ENCODE measurements at regions not wholly inside any gene's neighbourhood (a gene's known extent, or its start where the extent isn't known, plus 50 kb on each side); places are given as distances from the start of the nearest gene placed in this dataset.

- in situ Hi-C loops (cut with HindIII; ENCODE audit: low pct_unique_long_range_greater_than_20kb, low sequenced_read_pairs), result no loop called here
- intact Hi-C loops (cut with micrococcal nuclease; ENCODE audit: unreplicated experiment), result no loop called here
- no peaks in the 10 kb centered on the region for H3K36me3 ChIP-seq (ENCODE audit: control insufficient read depth, insufficient read depth, low read length)
- no peak overlapping the region for H3K4me3 ChIP-seq (ENCODE audit: low read depth in 2 of 2, low read length in 2 of 2)
- H3K27ac ChIP-seq (ENCODE audit: low read length), result no peak overlapping the region
- peaks cover 6% of the 10 kb centered on the region; the same call in 1 of the 2 replicates for H3K4me1 ChIP-seq (ENCODE audit: control insufficient read depth, insufficient read depth, low read length)
- CTCF ChIA-PET, result no interaction called here
- no peaks in the 10 kb centered on the region for H3K9me3 ChIP-seq (ENCODE audit: control insufficient read depth, insufficient read depth, low read depth, low read length)
- ATAC-seq, result no peak
- TF ChIP-seq TCF7L2 (IDR thresholded peaks at IDR 0.05; ENCODE audit: low read depth, low read length), result no peak
- TF ChIP-seq REST (IDR thresholded peaks at IDR 0.05; ENCODE audit: insufficient read depth in 1 of 2, low read depth in 2 of 2, low read length in 1 of 2), result no peak
- no peak for TF ChIP-seq SIN3A (IDR thresholded peaks at IDR 0.05; ENCODE audit: borderline replicate concordance, insufficient read depth, low read depth, low read length)
- no peak for TF ChIP-seq CTCF (IDR thresholded peaks at IDR 0.05)
- no peak for TF ChIP-seq POLR2AphosphoS5 (IDR thresholded peaks at IDR 0.05; ENCODE audit: low read depth, low read length)
- no TSS peak for BruUV-seq (replicated peaks)
- POLR2A ChIA-PET, result no interaction called here
- no peak for DNase-seq (ENCODE audit: low read depth, low spot score)
- no peaks in the 10 kb centered on the region for H3K27me3 ChIP-seq (ENCODE audit: control insufficient read depth, insufficient read depth, low read length)
These were observed 110.8 kb upstream of the TMEM45B start for GRCh38 chr11:129704831-129705230.

GRCh38 chr11:129705341-129705740, 110.3 kb upstream of the TMEM45B start:
- DNase-seq (ENCODE audit: low read depth, low spot score) (no peak), ATAC-seq (no peak)
- peaks cover 6% of the 10 kb centered on the region; the same call in 1 of the 2 replicates for H3K4me1 ChIP-seq (ENCODE audit: control insufficient read depth, insufficient read depth, low read length)
- CTCF ChIA-PET, result no interaction called here
- no peak overlapping the region for H3K4me3 ChIP-seq (ENCODE audit: low read depth in 2 of 2, low read length in 2 of 2)
- BruUV-seq (replicated peaks), result no TSS peak
- POLR2A ChIA-PET, result no interaction called here
- no peak for TF ChIP-seq REST (IDR thresholded peaks at IDR 0.05; ENCODE audit: insufficient read depth in 1 of 2, low read depth in 2 of 2, low read length in 1 of 2)
- TF ChIP-seq POLR2AphosphoS5 (IDR thresholded peaks at IDR 0.05; ENCODE audit: low read depth, low read length), result no peak
- no peak for TF ChIP-seq TCF7L2 (IDR thresholded peaks at IDR 0.05; ENCODE audit: low read depth, low read length)
- no peaks in the 10 kb centered on the region for H3K27me3 ChIP-seq (ENCODE audit: control insufficient read depth, insufficient read depth, low read length)
- no peaks in the 10 kb centered on the region for H3K9me3 ChIP-seq (ENCODE audit: control insufficient read depth, insufficient read depth, low read depth, low read length)
- H3K27ac ChIP-seq (ENCODE audit: low read length), result no peak overlapping the region
- in situ Hi-C loops (cut with HindIII; ENCODE audit: low pct_unique_long_range_greater_than_20kb, low sequenced_read_pairs) (no loop called here), intact Hi-C loops (cut with micrococcal nuclease; ENCODE audit: unreplicated experiment) (no loop called here)
- no peaks in the 10 kb centered on the region for H3K36me3 ChIP-seq (ENCODE audit: control insufficient read depth, insufficient read depth, low read length)
